Stimulated activated CD4-positive, alpha-beta T cell treated with anti-CD3 and anti-CD28 coated beads, TNF-alpha, amount 100 ng/mL, for 1 hour (primary cell): ENCODE measurements at regions not wholly inside any gene's neighbourhood (a gene's known extent, or its start where the extent isn't known, plus 50 kb on each side); places are given as distances from the start of the nearest gene placed in this dataset.
"Not testable (repeated sequence)": the region's sequence is repeated elsewhere in the genome, so short reads cannot be mapped to it uniquely, and the experiment has no call there.

ENCODE experiments used
- DNase-seq, 3 donors: peaks; one replicate each; pipeline ENCODE4 v3.0.0-alpha.2; 2020; ENCODE audit warnings: low read depth in 3 of 3, low spot score in 1 of 3

DNA sequence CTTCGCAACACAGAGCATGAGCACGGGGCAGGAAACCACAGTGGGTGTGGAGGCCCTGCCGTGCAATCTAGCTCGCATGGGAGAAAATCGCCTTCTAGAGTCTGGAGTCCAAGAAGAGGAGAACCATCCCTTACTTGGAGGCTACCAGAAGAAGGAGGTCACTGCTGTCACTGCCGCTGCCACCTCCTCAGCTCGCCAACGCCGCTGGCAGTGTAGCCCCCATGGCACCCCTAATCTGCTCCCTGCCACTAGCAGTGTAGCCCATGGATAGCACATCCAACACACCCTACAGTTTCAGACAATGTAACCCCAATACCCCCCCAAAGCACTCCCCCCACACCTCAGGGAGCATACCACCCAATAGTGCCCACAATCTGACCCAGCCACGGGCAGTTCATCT is 438.0 kb upstream of the ZNF337 start:
- no peak for DNase-seq

DNA sequence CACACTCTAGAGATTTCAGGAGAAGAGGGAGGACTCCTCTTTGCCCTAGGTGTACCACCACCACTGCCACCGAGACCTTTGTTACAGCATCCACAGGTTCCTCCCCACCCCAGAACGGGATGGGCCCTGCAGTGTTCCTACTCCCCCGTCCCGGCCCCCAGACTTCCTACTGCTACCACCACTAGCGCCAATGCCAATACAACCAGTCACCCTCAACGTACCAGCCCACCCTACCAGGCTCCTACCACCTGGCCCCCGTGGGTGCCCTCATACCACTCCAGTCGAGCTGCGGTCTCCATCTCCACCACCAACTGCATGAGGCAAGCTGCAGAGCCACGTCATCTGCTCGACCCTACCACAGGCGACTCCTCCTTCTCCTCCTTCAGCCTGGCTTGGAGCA is 437.1 kb upstream of the ZNF337 start:
- not testable (repeated sequence) for DNase-seq

DNA sequence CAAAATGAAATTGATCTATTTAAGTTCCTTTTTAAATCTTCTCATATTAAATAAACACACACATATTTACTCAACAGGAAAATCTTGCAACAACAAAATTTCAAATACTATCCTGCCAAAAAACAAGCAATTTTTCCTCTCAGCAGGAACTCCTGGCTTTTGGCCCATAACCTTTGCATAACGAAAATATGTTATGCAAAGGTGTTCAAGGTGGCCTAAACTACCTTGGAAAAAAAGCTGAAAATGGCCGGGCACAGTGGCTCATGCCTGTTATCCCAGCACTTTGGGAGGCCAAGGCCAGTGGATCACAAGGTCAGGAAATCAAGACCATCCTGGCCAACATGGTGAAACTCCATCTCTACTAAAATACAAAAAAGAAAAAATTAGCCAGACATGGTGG is 424.3 kb upstream of the ZNF337 start:
- not testable (repeated sequence) for DNase-seq

DNA sequence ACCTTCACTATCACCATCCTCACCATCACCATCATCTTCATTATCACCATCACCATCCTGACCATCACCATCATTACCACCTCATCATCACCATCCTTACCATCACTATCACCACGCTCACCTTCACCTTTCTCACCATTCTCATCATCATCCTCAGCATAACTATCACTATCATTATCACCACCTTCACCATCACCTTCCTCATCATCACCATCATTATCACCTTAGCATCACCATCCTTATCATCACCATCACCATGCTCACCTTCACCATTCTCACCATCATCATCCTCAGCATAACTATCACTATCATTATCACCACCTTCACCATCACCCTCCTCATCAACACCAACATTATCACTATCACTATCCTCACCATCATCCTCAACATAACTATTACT is 397.8 kb upstream of the ZNF337 start:
- DNase-seq: not testable (repeated sequence)

DNA sequence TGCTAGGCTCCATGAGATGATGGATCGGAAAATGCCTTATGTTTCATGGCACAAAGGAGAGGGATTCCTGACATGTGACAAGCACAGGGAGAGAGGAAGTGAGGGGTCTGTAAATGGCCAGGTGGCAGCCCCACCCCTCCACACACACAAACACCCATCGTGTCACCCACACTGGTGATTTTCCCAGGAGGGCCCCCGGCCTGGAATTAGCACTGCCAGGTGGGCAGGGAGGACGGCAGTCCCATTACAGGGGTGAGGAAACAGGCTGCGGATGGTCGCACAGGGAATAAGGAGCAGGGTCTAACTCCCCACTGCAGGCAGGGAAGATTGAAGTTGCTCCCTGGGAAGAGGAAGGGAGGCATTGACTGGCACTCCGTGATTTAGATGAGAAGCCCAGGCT is 395.3 kb upstream of the ZNF337 start:
- DNase-seq: not testable (repeated sequence)

DNA sequence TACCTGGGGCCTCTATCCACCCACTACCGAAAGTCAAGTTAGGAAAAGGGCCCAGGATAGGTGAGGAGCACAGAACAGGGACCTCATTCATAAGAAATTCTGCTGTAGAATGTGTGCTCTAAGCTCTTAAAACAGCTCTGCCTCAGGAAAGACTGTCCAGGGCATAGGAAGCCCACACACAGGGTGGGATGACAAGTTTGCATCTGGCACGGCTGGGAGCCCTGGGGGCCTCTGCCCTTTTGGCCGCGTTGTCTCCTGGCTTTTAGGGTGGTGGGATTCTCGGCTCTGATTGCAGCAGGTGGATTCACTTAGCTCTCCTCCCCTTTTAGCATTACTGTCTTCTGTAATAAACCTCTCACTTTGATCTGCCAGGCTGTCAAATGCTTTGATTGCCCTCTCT is 389.5 kb upstream of the ZNF337 start:
- DNase-seq: not testable (repeated sequence)

DNA sequence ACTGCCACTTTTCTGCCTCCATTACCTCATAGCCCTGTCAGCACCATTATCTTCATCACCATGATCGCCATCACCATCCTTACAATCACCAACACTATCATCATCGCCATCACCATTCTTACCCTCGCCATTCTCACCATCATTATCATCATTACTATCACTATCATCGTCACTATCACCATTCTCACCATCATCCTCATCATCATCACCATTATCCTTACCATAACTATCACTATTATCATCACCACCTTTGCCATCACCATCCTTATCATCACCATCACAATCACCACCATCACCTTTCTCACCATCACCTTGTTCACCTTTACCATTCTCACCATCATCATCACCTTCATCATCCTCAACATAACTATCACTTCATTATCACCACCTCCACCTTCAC is 377.3 kb upstream of the ZNF337 start:
- not testable (repeated sequence) for DNase-seq

DNA sequence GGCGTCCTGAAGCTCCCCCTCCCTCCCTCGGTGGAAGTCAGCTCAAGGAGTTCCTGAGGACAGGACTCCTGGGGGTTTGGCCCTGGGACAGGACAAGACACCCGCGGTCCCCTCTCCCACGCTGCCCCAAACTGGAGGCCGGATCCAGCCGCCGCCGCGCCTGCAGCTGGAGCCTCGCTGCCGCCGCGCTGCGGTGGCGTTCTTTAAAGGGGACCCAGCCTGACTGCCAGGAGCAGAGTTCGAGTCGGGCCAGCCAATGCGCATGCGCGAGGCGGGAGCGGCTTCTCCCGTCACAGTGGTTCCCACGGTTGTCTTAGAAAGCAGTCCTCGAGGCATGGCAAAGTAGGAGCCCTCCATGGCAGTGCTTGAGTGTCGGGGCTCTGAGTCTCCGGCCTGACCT is 362.7 kb upstream of the ZNF337 start:
- not testable (repeated sequence) for DNase-seq

DNA sequence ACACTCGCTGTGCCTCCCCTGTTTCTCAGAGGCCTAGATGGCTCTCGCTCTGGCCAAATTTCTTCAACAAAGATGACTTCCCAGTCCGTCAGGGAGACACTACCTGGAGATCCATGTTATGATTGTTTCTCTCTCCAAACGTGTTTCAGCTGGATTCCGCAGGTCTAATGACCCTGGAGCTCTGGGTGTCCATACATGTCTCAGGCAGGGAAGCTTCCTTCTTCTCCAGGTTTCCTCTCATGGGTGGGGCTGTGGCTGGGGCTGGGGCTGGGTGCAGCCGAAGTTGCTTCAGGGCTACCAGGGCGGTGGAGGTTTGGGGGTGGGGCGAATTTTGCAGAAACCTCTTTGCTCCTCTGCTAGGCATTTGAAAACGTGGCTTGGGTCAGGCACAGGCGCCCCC is 361.8 kb upstream of the ZNF337 start:
- not testable (repeated sequence) for DNase-seq

DNA sequence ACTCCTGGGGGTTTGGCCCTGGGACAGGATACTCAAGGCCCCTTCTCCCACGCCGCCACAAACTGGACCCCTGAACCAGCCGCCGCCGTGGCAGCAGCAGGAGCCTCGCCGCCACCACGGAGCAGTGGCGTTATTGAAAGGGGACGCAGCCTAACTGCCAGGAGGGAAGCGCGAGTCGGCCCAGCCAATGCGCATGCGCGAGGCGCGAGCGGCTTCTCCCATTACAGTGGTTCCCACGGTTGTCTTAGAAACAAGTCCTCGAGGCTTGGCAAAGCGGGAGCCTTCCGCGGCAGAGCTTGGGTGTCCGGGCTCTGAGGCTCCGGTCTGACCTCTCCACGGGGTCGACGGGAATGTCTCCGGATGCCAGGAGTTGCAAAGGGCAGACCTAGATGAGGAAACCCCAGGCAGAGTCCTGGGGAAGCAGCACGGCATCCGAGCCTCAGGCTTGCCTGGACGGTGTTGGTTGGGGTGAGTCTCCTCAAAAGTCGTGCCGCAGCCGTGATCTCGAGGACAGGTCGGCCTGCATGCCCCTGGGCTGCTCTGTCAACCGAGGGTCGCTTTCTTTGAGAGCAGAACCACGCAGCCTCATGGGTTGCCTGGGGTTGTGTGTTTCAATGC is 360.6 kb upstream of the ZNF337 start:
- not testable (repeated sequence) for DNase-seq

DNA sequence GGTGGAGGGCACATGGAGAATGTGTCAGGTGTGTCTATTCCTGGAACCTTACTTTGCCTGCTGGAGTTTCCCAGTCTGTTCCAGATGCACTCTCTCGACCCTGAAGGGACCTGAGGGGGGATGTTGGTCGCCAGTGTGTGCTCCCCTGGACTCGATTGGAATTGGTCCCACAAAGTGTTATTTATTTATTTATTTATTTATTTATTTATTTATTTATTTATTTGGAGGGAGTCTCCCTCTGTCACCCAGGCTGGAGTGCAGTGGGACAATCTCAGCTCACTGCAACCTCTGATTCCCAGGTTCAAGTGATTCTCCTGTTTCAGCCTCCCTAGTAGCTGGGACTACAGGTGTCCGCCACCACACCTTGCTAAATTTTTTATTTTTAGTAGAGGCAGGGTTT is 329.1 kb upstream of the ZNF337 start:
- DNase-seq: not testable (repeated sequence)

DNA sequence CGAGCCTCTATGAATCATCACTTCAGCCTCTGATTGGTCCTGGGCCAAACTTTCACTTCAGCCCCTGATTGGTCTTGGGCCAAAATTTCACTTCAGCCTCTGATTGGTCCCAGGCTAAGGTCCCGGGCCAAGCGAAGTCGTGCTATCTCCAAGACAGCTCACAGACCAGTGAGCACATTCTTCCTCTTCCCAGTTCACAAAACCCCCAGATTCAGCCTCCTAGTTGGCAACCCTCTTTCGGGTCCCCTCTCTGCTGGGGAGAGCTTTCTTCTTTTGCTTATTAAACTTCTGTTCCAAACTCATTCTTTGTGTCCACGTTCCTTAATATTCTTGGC is 314.3 kb upstream of the ZNF337 start:
- not testable (repeated sequence) for DNase-seq

DNA sequence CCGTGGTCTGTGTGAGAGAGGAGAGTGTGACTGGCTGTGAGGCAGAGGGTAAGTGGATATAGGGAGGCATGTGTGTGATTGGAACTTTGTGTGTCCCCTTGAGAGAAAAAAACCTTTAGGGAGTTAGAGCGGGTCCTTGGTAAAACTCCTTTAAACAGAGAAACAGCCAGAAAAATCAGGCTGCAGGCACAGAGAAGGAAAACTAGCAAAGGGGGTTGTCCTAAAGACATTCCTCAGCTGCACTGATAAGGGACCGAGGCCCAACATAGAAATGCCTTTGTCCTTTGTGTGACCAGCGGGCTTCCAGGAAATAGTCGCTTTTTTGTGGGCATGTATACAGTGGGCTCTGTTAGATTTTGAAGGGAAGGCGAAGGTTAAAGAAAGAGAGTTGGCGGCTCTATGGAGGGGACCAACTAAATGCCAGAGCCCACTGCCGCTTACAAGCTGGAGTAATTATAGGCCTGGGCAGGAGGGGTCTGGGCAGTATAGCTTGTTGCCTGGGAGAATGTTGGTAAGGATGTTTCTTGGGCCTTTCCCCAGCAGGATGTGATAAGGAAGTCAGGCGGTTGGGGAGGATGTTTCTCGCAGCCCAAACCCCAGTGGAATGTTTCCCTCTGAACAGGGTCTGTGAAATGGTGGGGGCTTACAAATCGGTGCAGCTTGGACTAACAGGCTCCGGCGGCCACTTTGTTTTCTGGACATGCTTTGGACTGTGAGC is 313.7 kb upstream of the ZNF337 start:
- not testable (repeated sequence) for DNase-seq

DNA sequence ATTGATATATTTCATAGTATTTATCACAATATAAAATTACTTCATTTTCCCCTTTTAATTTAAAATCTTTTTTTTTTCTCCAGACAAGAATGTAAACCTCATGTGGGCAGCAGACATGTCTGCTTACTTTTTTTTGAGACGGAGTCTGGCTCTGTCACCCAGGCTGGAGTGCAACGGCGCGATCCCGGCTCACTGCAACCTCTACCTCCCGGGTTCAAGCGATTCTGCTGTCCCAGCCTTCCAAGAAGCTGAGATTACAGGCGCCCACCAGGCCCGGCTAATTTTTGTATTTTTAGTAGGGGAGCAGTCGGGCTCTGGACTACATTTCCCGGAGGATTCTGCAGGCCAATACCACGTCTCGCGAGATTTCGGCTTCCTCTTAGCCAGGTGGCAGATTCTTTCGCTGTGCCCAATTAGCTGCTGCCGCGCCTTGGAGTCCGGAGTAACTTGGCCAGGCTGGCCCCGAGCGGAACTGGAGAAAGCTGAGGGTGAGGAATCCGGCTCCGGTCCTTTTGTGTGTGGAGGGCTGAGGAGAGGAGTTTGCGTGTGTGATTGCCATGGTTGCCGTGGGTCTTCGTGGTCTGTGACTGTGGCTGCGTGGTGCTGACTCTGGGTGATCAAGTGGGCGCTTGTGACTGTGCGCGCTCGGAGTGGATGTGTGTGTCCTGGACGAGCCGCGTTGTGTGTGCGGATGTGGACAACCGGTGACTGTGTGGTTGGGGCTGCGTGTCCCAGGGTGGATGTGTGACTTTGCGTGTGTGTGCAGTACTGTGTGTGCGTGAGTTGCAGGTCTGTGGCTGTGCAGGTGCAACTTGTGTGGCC is 313.0 kb upstream of the ZNF337 start:
- peak; percentile 15 to 32 (median 22) for DNase-seq

DNA sequence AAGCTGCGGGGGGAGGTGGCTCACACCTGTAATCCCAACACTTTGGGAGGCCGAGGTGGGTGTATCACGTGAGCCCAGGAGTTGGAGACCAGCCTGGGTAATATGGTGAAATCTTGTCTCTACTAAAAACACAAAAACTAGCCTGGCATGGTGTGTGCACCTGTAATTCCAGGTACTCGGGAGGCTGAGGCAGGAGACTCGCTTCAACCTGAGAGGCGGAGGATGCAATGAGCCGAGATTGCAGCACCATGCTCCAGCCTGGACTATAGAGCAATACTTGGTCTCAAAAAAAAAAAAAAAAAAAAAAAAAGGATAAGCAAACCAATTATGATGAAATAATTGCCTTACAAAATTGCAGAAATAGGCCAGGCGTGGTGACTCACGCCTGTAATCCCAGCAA is 311.4 kb upstream of the ZNF337 start:
- DNase-seq: not testable (repeated sequence)

DNA sequence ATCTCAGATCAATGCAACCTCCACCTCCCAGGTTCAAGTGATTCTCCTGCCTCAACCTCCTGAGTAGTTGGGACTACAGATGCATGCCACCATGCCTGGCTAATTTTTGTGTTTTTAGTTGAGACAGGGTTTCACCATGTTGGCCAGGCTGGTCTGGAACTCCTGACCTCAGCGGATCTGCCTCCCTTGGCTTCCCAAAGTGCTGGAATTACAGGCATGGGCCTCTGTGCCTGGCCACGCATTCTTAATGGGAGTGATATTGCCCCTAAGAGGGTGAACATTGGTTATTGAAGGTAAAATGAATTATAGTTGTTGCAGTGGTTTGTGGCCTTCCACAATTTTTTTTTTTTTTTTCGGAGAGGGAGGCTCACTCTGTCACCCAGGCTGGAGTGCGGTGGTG is 309.5 kb upstream of the ZNF337 start:
- DNase-seq: not testable (repeated sequence)

DNA sequence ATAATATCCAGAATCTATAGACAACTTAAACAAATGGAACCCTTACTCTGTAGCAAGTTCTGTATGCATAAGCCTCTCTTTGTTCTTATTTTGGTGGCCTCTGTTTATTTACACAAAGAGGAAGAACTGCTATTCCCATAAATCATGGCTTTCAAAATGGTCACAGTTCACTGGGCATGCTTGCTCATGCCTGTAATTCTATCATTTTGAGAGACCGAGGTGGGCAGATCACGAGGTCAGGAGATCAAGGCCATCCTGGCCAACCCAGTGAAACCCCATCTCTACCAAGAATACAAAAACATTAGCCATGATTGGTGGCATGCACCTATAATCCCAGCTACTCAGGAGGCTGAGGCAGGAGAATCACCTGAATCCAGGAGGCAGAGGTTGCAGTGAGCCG is 307.3 kb upstream of the ZNF337 start:
- not testable (repeated sequence) for DNase-seq

DNA sequence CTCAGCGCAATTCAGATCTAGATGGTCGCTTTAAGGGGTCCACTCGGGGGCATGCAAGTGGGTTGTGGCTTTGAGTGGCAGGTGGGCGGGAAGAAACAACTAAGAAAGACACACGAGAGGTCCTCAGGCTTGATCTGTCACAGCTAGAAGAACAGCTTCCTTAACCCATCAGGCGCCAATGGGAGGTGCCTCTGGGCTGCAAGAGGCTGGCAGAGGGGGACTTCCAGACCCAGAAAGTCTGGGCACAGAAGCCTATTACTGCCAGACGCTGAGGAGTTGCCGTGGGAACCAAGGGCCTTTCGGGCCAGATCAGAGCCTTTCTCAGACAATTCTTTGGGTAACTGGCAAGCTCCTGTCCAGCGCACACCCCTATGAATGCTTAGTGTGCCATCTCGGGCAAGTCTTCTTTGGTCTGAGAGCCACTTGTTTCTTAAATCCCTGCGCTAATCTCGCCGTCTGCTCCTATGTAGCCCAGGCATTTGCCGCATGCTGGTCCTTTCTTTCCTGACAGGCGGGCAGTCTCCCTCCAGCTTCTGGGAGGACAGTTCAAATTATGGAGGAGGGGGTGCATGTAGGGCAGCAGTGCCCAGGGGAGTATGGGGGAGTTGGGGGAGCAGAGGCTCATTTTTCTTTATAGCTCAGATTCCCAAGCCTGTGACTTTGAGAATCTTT is 300.9 kb upstream of the ZNF337 start:
- not testable (repeated sequence) for DNase-seq

DNA sequence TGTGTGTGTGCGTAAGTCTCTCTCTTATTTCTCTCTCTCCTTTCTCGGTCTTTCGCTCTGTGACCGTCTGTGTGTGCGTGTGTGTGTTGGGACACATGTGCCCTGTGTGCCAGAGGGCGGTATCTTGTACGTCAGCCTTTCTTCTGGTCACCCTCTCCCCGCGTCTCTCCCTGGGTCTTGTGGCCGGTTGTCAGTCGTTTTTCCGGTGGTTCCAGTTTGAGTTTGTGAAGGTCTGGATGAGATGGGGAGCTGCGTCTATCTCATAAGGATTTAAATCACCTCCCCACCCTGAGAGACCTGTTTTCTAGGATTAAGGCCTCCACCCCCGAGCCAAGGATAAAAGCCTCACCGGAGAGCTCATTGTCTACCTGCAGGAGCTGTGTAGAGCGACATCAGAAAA is 295.5 kb upstream of the ZNF337 start:
- DNase-seq: no peak

DNA sequence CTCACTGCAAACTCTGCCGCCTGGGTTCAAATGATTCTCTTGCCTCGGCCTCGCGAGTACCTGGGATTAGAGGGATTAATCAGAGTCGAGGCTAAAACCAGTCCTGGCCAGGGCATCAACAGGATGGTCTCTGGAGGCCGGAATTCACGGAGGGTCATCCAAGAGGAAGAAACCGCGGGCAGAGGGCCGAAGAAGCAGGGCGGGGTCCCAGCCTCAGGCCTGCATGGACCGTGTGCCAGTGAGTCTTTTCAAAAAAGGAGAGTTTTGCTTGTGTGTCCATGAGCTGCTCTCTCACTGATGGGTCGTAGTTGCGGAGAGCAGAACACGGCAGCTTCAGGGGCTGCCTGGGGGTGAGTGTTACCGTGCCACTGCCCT is 295.1 kb upstream of the ZNF337 start:
- no peak for DNase-seq

DNA sequence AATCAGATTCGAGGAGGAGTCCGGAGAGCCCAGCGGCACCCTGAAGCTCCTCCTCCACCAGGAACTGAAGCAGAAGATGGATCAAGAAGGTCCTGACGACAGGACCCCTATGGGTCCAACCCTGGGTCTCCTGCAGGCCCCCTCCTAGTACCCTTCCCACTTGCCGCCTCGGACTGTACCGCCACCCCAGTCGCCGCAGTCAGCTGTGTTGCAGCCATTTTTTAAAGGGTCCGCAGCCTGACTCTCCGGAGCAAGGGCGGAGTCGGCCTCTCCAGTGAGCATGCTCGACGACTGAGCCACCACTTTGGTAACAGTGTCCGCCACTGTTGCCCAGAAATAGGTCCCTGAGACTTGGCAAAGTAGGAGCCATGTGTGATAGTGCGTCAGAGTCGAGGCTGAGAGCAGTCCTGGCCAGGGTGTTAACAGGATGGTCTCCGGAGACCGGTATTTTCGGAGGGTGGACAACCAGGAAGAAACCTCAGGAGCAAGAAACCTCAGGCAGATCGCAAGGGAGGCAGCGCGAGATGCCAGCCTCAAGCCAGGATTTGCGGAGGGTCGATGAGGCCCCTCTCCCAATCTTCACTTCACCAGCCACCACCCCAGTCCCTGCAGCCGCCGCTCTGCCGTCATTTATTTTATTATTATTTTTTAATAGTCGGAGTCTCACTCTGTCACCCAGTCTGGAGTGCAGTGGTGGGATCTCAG is 294.6 kb upstream of the ZNF337 start:
- DNase-seq: no peak
